ENCODE measurements at regions not wholly inside any gene's neighbourhood (a gene's known extent, or its start where the extent isn't known, plus 50 kb on each side); places are given as distances from the start of the nearest gene placed in this dataset.

DNA sequence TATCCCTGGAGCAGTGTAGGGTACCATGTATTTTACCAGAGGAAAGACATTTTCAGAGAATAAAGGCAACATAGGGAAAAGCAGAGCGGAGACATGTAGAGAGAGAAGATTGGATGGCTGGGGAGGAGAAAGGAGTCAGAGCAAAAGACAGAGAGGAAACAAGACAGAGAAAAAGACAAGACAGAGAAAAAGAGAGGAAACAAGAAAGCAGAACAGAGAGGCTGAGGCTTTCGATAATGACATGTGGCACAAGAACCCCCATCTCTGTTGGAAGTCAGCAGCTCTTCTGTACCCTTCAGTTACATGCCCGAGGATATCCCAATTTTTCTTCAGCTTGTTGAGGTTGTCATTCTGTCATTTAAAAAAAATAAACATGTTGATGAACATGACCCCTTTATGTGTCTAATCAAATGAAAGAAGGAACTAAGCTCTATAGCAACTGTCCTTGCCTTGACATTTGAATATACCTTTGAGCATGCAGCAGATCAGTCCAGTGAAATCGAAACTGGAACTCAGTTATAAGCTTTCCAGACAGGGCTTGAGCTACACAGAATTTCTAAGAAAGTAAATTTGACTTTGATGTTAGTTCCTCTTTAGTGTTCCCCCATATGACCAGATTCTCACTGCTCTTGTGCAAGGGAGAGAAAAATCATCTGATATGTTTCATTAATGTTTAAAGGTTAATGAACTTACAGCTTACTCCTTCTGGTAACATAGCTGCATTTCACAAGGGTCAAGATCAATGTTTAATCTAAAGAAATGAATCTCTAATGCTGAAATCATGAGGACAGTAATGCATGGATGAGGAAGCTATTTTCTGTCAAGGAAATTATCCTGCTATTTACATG is 75.1 kb upstream of the SP4 start:
- no peak for DNase-seq (ENCODE audit: insufficient read length, low spot score)
- no peak for TF ChIP-seq POLR2A (IDR thresholded peaks at IDR 0.05; ENCODE audit: low read depth, low read length)
- FAIRE-seq = no peak

DNA sequence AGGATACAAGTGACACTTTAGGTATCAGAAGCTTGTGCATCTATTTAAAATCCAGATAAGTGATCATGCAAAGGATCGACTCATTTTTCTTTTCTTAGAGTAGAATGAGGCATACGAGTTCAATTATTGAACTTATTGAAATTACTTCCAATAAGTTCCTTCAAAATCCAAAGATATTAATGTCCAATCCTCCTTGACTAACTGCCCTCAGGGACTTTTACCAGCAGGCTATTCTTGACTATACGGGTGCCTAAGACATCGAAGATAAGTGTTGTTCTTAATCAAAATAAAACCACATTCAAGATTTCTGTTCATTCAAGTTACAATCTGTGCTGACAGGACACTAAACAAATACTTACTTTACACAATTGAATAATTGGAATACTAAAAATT is 74.5 kb upstream of the SP4 start:
- no peak for TF ChIP-seq POLR2A (IDR thresholded peaks at IDR 0.05; ENCODE audit: low read depth, low read length)
- no peak for FAIRE-seq
- DNase-seq (ENCODE audit: insufficient read length, low spot score) = no peak

DNA sequence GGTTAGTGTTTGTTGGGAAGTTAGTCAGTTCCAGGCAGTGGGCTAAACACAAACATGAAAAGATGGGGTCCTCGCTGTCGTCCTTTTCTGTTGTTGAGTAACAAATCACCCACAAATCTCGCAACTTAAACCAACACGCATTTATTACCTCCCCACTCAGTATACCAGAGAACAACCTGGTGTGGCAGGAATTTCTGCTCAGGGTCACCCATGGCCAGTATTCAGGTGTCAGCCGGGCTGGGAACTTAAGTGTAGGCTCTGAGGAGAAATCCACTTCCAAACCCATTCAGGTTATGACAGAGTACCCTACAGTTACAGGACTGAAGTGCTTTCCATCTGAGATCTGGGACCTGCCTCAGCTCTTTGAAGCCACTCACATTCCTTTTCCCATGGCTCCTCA is 73.6 kb upstream of the SP4 start:
- FAIRE-seq = no peak
- TF ChIP-seq POLR2A (IDR thresholded peaks at IDR 0.05; ENCODE audit: low read depth, low read length) = no peak

DNA sequence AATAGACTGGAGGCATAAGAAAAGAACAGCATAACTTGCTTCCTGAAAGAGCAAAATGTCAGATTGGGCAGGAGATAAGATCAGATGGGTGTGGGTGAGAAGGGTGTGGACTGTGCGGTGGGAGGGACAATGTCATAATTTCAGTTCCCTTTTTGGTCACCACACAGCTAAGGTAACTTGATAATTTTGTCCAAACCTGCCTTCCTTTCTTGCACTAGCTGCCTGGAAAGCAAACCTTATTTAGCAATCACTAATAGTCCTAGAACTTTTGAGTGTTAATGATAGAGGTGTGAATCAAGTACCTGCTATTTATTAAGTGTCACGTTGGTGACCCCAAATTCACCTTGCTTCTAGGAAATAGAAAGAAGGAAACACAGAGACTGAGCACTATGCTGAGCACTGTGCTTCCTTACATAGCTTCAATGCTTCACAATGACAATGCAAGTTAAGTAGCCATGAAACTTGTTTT is 72.4 kb upstream of the SP4 start:
- FAIRE-seq (no peak), DNase-seq (ENCODE audit: insufficient read length, low spot score) (no peak)
- no peak for TF ChIP-seq POLR2A (IDR thresholded peaks at IDR 0.05; ENCODE audit: low read depth, low read length)

More for the DNA sequence above, 73.6 kb upstream of the SP4 start:
- no peak for DNase-seq (ENCODE audit: insufficient read length, low spot score)

DNA sequence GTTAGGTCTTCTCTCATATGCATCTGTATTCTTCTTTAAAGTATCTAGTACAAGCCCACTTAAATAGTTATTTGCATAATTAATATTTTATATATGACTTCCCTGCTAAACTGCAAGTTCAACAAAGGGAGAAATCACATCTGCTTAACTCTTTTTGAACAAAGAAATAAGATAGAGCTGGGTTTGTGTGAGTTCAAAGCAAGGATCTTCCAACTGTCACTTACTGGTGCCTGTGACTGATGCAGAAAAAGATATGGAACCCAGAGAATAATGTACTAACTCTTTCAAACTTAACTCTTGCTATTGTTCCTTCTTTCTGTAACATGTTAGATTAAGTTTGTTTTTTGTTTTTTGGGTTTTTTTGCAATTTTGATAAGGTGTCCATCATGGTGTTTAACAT is 71.3 kb upstream of the SP4 start:
- no peak for FAIRE-seq
- no peak for TF ChIP-seq POLR2A (IDR thresholded peaks at IDR 0.05; ENCODE audit: low read depth, low read length)
- no peak for DNase-seq (ENCODE audit: insufficient read length, low spot score)

DNA sequence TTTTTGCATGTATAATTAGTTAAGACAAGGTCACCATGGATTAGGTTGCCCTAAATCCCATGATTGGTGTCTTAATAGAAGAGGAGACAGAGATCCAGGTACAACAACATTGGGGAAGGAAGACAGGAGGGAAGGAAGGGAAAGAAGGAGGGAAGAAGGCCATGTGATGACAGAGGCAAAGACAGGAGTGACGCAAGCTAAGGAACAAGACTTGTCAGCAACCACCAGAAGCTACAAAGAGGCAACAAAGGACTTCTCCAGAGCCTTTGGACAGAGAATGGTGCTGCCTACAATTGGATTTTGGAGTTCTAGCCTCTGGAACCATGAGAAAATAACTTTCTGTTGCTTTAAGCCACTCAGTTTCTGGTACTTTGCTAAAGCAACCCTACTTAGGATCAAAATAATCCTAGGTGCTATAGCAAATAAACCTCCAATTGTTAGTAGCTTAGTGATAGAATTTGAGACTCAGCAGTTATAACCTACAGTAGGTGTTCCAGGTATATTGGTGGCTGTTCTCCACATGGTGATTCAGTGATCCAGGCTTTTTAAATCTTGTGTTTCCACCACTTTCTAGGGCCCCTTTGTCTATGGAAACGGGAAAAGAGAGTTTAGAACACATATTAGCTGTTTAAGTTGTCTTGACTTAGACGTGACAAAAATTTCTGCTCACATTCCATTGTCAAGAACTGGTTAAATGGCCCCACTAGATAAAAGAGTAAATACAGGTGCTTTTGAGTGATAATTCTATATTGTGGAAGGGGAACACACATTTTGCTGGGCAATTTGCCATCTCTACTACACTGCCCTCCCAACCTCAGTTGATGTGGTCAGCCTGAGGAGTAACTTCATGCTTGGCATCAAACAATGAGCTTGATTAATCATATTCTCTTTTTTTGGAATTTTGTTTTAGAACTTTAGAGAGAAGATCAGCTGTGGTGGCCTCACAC is 70.5 kb upstream of the SP4 start:
- DNase-seq (ENCODE audit: insufficient read length, low spot score) = no peak
- no peak for FAIRE-seq
- TF ChIP-seq POLR2A (IDR thresholded peaks at IDR 0.05; ENCODE audit: low read depth, low read length) = no peak

DNA sequence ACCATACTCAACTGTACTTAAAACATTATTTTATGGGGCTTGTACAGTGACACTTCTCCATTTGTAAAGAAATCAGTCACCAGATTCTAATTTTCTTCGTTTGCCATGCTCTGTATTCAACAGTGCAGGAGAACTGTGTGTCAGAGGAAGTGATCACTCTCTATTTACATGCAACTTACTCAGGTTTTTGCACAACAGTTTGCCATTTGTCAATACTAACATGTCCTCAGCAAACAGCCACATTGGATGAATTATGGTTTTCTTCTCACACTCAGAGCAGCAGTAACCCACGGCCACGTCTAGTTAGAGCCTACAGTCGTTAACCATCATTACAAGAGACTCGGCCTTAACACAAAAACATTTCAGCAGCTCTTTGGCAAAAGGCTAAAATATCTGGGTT is 69.2 kb upstream of the SP4 start:
- no peak for TF ChIP-seq POLR2A (IDR thresholded peaks at IDR 0.05; ENCODE audit: low read depth, low read length)
- DNase-seq (ENCODE audit: insufficient read length, low spot score) = no peak
- FAIRE-seq = no peak

DNA sequence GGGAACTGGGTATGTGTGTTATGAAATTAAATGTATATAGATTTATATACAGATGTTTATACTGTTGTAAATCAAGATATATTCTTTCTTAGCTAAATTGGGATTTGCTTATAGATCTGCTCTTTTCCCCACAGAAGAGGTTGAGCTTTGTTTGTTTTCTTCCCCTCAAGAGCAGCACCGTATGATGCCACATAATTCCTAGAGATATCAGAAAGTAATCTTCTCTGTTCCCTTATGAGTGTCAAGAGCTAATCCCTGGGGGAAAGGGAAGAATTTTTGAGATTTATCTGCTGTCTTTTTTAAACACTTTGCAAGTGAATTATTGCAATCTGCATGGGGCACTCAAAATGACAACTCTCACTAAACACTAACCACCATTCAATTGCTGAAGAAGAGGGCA is 68.7 kb upstream of the SP4 start:
- FAIRE-seq (no peak), DNase-seq (ENCODE audit: insufficient read length, low spot score) (no peak)
- TF ChIP-seq POLR2A (IDR thresholded peaks at IDR 0.05; ENCODE audit: low read depth, low read length) = no peak

DNA sequence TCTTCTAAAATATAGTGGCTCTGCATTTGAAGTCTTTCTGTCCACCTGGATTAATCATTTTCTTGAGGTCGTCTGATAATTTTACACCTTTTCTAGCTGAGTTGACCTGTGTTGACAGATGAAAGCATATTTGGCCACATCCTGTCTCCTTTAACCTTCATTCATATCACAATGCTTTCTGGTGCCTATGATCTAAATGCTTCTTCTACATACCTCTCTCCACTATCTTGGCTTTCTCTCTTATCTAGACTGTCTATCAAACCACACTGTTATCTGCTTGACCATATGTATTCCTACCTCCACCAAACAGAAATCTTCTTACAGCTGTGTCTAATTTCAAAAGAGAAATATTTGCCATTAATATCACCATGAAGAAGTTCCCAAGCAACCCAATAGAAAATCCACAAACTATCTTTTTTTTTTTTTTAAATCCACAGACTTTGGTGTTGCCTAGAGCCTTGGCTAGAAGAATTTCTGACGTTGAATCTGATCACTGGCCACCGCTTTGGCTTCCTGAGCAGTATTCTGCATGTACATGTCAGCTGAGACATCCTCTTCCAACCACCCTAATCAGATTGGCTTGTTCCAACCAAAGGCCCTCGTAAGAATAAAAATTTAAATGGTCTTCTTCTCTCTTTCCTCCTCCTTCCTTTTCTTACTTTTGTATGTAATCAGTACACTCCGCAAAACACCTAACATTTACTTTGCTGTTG is 66.3 kb upstream of the SP4 start:
- no peak for TF ChIP-seq POLR2A (IDR thresholded peaks at IDR 0.05; ENCODE audit: low read depth, low read length)
- no peak for DNase-seq (ENCODE audit: insufficient read length, low spot score)
- FAIRE-seq = no peak

DNA sequence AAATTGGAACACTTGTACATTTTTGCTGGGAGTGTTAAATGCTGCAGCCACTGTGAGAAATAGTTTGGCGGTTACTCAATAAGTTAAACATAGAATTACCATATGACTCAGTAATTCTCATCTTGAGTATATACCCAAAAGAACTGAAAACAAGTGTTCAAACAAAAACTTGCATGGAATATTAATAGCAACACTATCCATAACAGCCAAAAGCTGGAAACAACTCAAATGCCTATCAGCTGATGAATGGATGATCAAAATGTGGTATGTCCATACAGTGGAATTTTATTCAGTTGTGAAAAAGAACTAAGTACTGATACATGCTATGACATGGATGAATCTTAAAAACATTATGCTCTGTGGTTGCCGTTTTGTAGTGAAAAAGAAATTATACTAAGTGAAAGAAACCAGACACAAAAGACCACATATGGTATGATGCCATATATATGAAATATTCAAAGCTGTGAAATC is 63.0 kb upstream of the SP4 start:
- no peak for DNase-seq (ENCODE audit: insufficient read length, low spot score)
- no peak for FAIRE-seq
- no peak for TF ChIP-seq POLR2A (IDR thresholded peaks at IDR 0.05; ENCODE audit: low read depth, low read length)

DNA sequence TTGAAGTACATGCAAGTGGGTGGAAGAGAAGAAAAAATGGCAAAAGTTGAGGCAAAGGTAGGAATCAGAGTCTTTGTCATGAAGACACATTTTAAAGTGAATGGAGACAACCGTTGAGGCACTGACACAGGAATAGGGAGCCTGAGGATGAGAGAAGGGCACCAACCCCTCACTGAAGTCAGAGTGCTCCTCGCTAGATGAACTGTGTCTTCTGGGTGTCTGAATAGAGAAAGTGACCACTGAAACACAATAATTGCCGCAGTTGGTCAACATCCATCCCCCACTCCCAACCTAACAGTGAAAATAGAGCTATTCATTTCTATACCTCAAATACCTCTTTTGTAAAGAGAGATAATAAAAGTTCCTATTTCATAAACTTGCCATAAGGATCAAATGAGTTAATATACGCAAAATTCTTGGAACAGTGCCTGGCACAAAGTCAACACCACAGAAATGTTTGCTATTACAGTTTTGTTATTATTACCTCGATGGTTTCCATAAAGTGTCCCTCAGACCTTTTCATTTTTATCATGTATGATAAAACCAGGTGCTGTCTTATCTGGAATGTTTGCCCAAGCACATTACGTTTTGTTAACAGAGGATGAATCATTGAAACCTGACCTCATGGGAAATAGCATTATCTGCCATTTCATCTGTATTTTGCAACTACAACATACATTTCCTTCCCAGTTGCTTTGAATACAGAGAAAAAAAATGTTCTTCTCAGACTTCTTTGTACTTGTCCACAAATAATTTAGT is 61.8 kb upstream of the SP4 start:
- FAIRE-seq (no peak), DNase-seq (ENCODE audit: insufficient read length, low spot score) (no peak)
- TF ChIP-seq POLR2A (IDR thresholded peaks at IDR 0.05; ENCODE audit: low read depth, low read length) = no peak

DNA sequence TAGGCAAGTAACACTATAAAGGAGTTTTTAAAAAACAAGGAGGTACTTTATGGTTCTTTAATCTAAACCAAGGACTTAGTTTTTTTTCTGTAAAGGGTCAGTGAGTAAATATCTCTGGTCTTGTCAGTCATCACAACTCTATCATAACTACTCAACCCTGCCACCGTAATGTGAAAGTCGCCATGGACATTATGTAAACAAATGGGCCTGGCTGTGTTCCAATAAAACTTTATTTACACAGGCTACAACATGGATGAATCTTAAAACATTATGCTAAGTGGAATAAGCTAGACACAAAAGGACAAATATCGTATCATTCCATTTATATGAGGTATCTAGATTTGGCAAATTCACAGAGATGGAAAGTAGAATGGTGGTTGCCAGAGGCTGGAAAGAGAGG is 60.8 kb upstream of the SP4 start:
- no peak for TF ChIP-seq POLR2A (IDR thresholded peaks at IDR 0.05; ENCODE audit: low read depth, low read length)
- DNase-seq (ENCODE audit: insufficient read length, low spot score) (no peak), FAIRE-seq (no peak)

DNA sequence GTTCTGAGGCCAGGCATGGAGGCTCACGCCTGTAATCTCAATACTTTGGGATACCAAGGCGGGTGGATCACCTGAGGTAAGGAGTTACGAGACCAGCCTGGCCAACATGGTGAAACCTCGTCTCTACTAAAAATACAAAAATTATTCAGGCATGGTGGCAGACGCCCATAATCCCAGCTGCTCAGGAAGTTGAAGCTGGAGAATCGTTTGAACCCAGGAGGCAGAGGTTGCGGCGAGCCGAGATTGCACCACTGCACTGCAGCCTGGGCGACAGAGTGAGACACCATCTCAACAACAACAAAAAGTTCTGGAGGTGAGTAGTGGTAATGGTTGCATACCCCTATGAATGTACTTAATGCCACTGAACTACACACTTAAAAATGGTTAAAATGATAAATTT is 60.3 kb upstream of the SP4 start:
- TF ChIP-seq POLR2A (IDR thresholded peaks at IDR 0.05; ENCODE audit: low read depth, low read length) = no peak
- FAIRE-seq (no peak), DNase-seq (ENCODE audit: insufficient read length, low spot score) (no peak)
